ENCODE measurements at regions not wholly inside any gene's neighbourhood (a gene's known extent, or its start where the extent isn't known, plus 50 kb on each side); places are given as distances from the start of the nearest gene placed in this dataset.

GRCh38 chr20:7744411-7744810 is 195.8 kb downstream of the HAO1 start:
- Histone ChIP-seq H3K4me3 (ENCODE audit: low read depth in 2 of 2, low read length in 1 of 2) (no peak overlapping the region), H3K27ac (ENCODE audit: low read depth in 2 of 2, low read length in 1 of 2) (no peak overlapping the region), H4K20me1 (ENCODE audit: insufficient read depth) (no peaks in the 10 kb centered on the region), H3K4me1 (ENCODE audit: control insufficient read depth in 1 of 2, insufficient read depth in 2 of 2, low read depth in 1 of 2, low read length in 1 of 2) (peaks cover 0 to 4% of the 10 kb centered on the region in 2 experiments; a peak in 1 of 4 replicates), H3K36me3 (replicated peaks in 1 of 2; ENCODE audit: control insufficient read depth in 1 of 2, insufficient read depth in 2 of 2, low read length in 1 of 2) (no peaks in the 10 kb centered on the region), H3K4me2 (no peak overlapping the region), H3F3A (replicated peaks; ENCODE audit: insufficient read depth) (no peaks in the 10 kb centered on the region), H3K27me3 (ENCODE audit: insufficient read depth) (no peaks in the 10 kb centered on the region), H3K9me2 (no peaks in the 10 kb centered on the region), H2AFZ (ENCODE audit: low read depth) (no peak overlapping the region), H3K79me2 (ENCODE audit: insufficient read depth) (no peaks in the 10 kb centered on the region), H3K9me3 (no peaks in the 10 kb centered on the region), H3K9ac (no peak overlapping the region)
- DNase-seq: no peak
- 22% methylated on average over 1 of the region's 1 CpG for WGBS (ENCODE audit: low lambda C conversion rate)
- no peak for TF ChIP-seq CHD2 (IDR thresholded peaks at IDR 0.05; ENCODE audit: low read length, partially characterized antibody)
- TF ChIP-seq FOSL2 (IDR thresholded peaks at IDR 0.05; ENCODE audit: borderline replicate concordance, low read depth): 0 out of 2 replicates have a peak, but pooled peaks have one; percentile 4
- POLR2A ChIA-PET: no interaction called here
- CTCF ChIA-PET: no interaction called here

GRCh38 chr20:7748624-7749023 is 191.6 kb downstream of the HAO1 start:
- H3K36me3 ChIP-seq (replicated peaks in 1 of 2; ENCODE audit: control insufficient read depth in 1 of 2, insufficient read depth in 2 of 2, low read length in 1 of 2): no peaks in the 10 kb centered on the region
- H3K4me1 ChIP-seq (ENCODE audit: control insufficient read depth in 1 of 2, insufficient read depth in 2 of 2, low read depth in 1 of 2, low read length in 1 of 2): no peaks in the 10 kb centered on the region
- ChIA-PET CTCF (no interaction called here), POLR2A (no interaction called here)
- H3K4me2 ChIP-seq: no peak overlapping the region
- no peak for DNase-seq
- no peaks in the 10 kb centered on the region for H3F3A ChIP-seq (replicated peaks; ENCODE audit: insufficient read depth)
- H3K4me3 ChIP-seq (ENCODE audit: low read depth in 2 of 2, low read length in 1 of 2): no peak overlapping the region
- H4K20me1 ChIP-seq (ENCODE audit: insufficient read depth): no peaks in the 10 kb centered on the region
- no peak overlapping the region for H2AFZ ChIP-seq (ENCODE audit: low read depth)
- no peak for TF ChIP-seq REST (IDR thresholded peaks at IDR 0.05; ENCODE audit: low read depth, low read length)
- no peak for TF ChIP-seq RAD21 (IDR thresholded peaks at IDR 0.05; ENCODE audit: low read length)
- no peak for TF ChIP-seq MXI1 (IDR thresholded peaks at IDR 0.05; ENCODE audit: low read depth, low read length)
- no peak for TF ChIP-seq JUND (IDR thresholded peaks at IDR 0.05)
- H3K27ac ChIP-seq (ENCODE audit: low read depth in 2 of 2, low read length in 1 of 2): no peak overlapping the region
- no peaks in the 10 kb centered on the region for H3K27me3 ChIP-seq (ENCODE audit: insufficient read depth)
- H3K79me2 ChIP-seq (ENCODE audit: insufficient read depth): no peaks in the 10 kb centered on the region
- no peaks in the 10 kb centered on the region for H3K9me3 ChIP-seq
- H3K9ac ChIP-seq: no peak overlapping the region
- H3K9me2 ChIP-seq: no peaks in the 10 kb centered on the region

- Histone ChIP-seq H3F3A (replicated peaks; ENCODE audit: insufficient read depth) (no peaks in the 10 kb centered on the region), H3K27me3 (ENCODE audit: insufficient read depth) (no peaks in the 10 kb centered on the region; the same call in 1 of the 2 replicates), H3K27ac (ENCODE audit: low read depth in 2 of 2, low read length in 1 of 2) (no peak overlapping the region), H3K4me1 (ENCODE audit: control insufficient read depth in 1 of 2, insufficient read depth in 2 of 2, low read depth in 1 of 2, low read length in 1 of 2) (no peaks in the 10 kb centered on the region), H3K79me2 (ENCODE audit: insufficient read depth) (no peaks in the 10 kb centered on the region), H3K9me2 (no peaks in the 10 kb centered on the region), H4K20me1 (ENCODE audit: insufficient read depth) (no peaks in the 10 kb centered on the region), H3K9me3 (no peaks in the 10 kb centered on the region), H2AFZ (ENCODE audit: low read depth) (no peak overlapping the region), H3K9ac (no peak overlapping the region), H3K4me2 (no peak overlapping the region), H3K4me3 (ENCODE audit: low read depth in 2 of 2, low read length in 1 of 2) (no peak overlapping the region), H3K36me3 (replicated peaks in 1 of 2; ENCODE audit: control insufficient read depth in 1 of 2, insufficient read depth in 2 of 2, low read length in 1 of 2) (no peaks in the 10 kb centered on the region)
- DNase-seq: no peak
- ChIA-PET CTCF (no interaction called here), POLR2A (no interaction called here)
- WGBS (ENCODE audit: low lambda C conversion rate): 43% methylated on average over 1 of the region's 1 CpG
- no peak for TF ChIP-seq YY1 (IDR thresholded peaks at IDR 0.05; ENCODE audit: low read depth)
- no peak for TF ChIP-seq EP300 (IDR thresholded peaks at IDR 0.05; ENCODE audit: borderline replicate concordance in 1 of 2, low read depth in 1 of 2, low read length in 1 of 2)
- TF ChIP-seq TAF1 (IDR thresholded peaks at IDR 0.05; ENCODE audit: borderline replicate concordance, low read depth, low read length): no peak
- TF ChIP-seq MEF2A (IDR thresholded peaks at IDR 0.05; ENCODE audit: borderline replicate concordance, low read depth): no peak
- no peak for TF ChIP-seq SIN3A (IDR thresholded peaks at IDR 0.05; ENCODE audit: borderline replicate concordance, low read depth, low read length)
- no peak for TF ChIP-seq CTCF (IDR thresholded peaks at IDR 0.05)
- no peak for TF ChIP-seq POLR2AphosphoS5 (IDR thresholded peaks at IDR 0.05; ENCODE audit: low read depth, low read length)
- TF ChIP-seq USF1 (IDR thresholded peaks at IDR 0.05; ENCODE audit: borderline replicate concordance, low read depth): no peak
- TF ChIP-seq GATA2 (CRISPR knock-in tag; IDR thresholded peaks at IDR 0.05): no peak
- no peak for TF ChIP-seq EZH2phosphoT487 (IDR thresholded peaks at IDR 0.05; ENCODE audit: borderline replicate concordance, low read depth)
- no peak for TF ChIP-seq CHD2 (IDR thresholded peaks at IDR 0.05; ENCODE audit: low read length, partially characterized antibody)
- TF ChIP-seq NFIC (IDR thresholded peaks at IDR 0.05; ENCODE audit: borderline replicate concordance): no peak
- TF ChIP-seq RAD21 (IDR thresholded peaks at IDR 0.05; ENCODE audit: low read length): no peak
- no peak for TF ChIP-seq TCF12 (IDR thresholded peaks at IDR 0.05)
- TF ChIP-seq FOSL2 (IDR thresholded peaks at IDR 0.05; ENCODE audit: borderline replicate concordance, low read depth): no peak
- TF ChIP-seq JUND (IDR thresholded peaks at IDR 0.05): no peak
Measured at GRCh38 chr20:7754102-7754501, 186.2 kb downstream of the HAO1 start.
